ENCODE measurements at regions not wholly inside any gene's neighbourhood (a gene's known extent, or its start where the extent isn't known, plus 50 kb on each side); places are given as distances from the start of the nearest gene placed in this dataset.
A peak's percentile ranks its signal among the peaks of the same experiment; 100 is the strongest.
"Not testable (repeated sequence)": the region's sequence is repeated elsewhere in the genome, so short reads cannot be mapped to it uniquely, and the experiment has no call there.

DNA sequence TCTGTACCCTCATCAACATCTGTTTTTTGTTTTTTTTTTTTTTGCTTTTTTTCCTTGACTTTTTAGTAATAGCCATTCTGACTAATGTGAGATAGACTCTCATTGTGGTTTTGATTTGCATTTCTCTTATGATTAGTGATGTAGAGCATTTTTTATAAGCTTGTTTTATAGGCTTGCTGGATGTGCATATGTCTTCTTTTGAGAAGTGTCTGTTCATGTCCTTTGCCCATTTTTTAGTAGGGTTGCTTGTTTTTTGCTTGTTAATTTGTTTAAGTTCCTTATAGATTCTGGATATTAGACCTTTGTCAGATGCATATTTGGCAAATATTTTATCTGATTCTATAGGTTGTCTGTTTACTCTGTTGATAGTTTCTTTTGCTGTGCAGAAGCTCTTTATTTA lies 53.5 kb upstream of the FAR1 start:
- not testable (repeated sequence) for H3K27me3 ChIP-seq (ENCODE audit: insufficient read depth, low read length, poor library complexity); H2AK5ac ChIP-seq (ENCODE audit: low read length); H3K4me2 ChIP-seq (ENCODE audit: low read length); H3K4me3 ChIP-seq (ENCODE audit: low read length); H3K79me1 ChIP-seq (ENCODE audit: low read length); H3K23ac ChIP-seq (ENCODE audit: low read length); H3K18ac ChIP-seq (ENCODE audit: low read length); H4K8ac ChIP-seq (ENCODE audit: low read depth, low read length); H3K56ac ChIP-seq (ENCODE audit: low read length); H3K9ac ChIP-seq (ENCODE audit: low read length); H2BK120ac ChIP-seq (ENCODE audit: low read depth, low read length); H3K36me3 ChIP-seq (ENCODE audit: control insufficient read depth, insufficient read depth, low read length); H3K27ac ChIP-seq (ENCODE audit: low read depth, low read length); H3K79me2 ChIP-seq (ENCODE audit: control insufficient read depth, insufficient read depth, low read length); H4K5ac ChIP-seq (ENCODE audit: low read length); H2BK15ac ChIP-seq (replicated peaks; ENCODE audit: low read depth); H3K4me1 ChIP-seq (ENCODE audit: control insufficient read depth, low read depth, low read length); DNase-seq; H2BK5ac ChIP-seq (ENCODE audit: low read length); H3K4ac ChIP-seq (ENCODE audit: low read depth, low read length)

DNA sequence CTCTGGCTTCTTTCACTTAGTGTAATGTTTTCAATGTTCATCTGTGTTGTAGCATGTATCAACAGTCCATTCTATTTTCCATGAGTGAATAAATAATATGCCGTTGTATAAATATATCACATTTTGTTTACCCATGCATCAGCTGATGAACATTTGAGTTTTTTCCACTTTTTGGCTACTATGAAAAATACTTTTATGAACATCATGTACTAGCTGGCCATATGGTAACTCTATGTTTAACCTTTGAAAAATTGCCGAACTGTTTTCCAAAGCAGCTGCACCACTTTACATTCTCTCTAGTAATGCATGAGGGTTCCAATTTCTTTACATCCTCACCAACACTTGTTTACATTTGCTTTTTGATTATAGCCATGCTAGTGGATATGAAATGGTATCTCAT lies 59.8 kb upstream of the FAR1 start:
- H3K23ac ChIP-seq (ENCODE audit: low read length): no peak overlapping the region
- no CpG with 5 or more reads among the region's 2 CpGs for WGBS (ENCODE audit: extremely low coverage, insufficient coverage, low lambda C conversion rate)

DNA sequence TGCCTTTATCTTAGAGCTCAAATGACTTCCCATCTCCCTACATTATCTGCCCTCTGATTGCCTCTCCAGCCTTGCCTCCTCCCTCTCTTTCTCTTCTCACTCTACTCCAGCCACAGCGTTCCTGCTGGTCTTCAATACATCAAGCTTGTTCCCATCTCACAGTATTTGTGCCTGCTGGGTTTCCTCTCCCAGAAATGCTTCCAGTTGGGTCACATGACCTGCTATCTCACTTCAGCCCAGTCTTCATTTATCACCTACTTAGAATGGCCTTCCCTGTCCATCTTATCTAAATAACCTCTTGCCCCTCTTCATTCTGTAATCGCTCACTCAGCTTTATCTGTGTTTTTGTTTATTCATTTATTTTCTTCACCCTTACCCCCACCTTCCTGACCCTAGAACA lies 61.8 kb upstream of the FAR1 start:
- Histone ChIP-seq H3K79me2 (ENCODE audit: control insufficient read depth, insufficient read depth, low read length) (no peaks in the 10 kb centered on the region), H3K27ac (ENCODE audit: low read depth, low read length) (no peak overlapping the region), H4K8ac (ENCODE audit: low read depth, low read length) (no peak overlapping the region), H3K36me3 (ENCODE audit: control insufficient read depth, insufficient read depth, low read length) (no peaks in the 10 kb centered on the region), H3K27me3 (ENCODE audit: insufficient read depth, low read length, poor library complexity) (no peaks in the 10 kb centered on the region), H3K79me1 (ENCODE audit: low read length) (no peaks in the 10 kb centered on the region), H2AK5ac (ENCODE audit: low read length) (no peak overlapping the region), H3K4me1 (ENCODE audit: control insufficient read depth, low read depth, low read length) (peaks cover 2% of the 10 kb centered on the region), H2BK120ac (ENCODE audit: low read depth, low read length) (no peak overlapping the region), H3K9ac (ENCODE audit: low read length) (no peak overlapping the region), H3K4ac (ENCODE audit: low read depth, low read length) (no peak overlapping the region), H3K4me2 (ENCODE audit: low read length) (no peak overlapping the region), H2BK15ac (replicated peaks; ENCODE audit: low read depth) (no peak overlapping the region), H3K23ac (ENCODE audit: low read length) (no peak overlapping the region), H3K18ac (ENCODE audit: low read length) (no peak overlapping the region), H2BK5ac (ENCODE audit: low read length) (no peak overlapping the region), H3K4me3 (ENCODE audit: low read length) (no peak overlapping the region), H3K56ac (ENCODE audit: low read length) (no peak overlapping the region), H4K5ac (ENCODE audit: low read length) (no peak overlapping the region)
- no CpG with 5 or more reads among the region's 2 CpGs for WGBS (ENCODE audit: extremely low coverage, insufficient coverage, low lambda C conversion rate)
- peak; percentile 95 for DNase-seq

More for the DNA sequence above, 59.8 kb upstream of the FAR1 start:
- DNase-seq: no peak
- Histone ChIP-seq H3K79me1 (ENCODE audit: low read length) (no peaks in the 10 kb centered on the region), H3K27ac (ENCODE audit: low read depth, low read length) (no peak overlapping the region), H3K4me3 (ENCODE audit: low read length) (no peak overlapping the region), H2BK120ac (ENCODE audit: low read depth, low read length) (no peak overlapping the region), H3K27me3 (ENCODE audit: insufficient read depth, low read length, poor library complexity) (no peaks in the 10 kb centered on the region), H3K36me3 (ENCODE audit: control insufficient read depth, insufficient read depth, low read length) (no peaks in the 10 kb centered on the region), H3K4me2 (ENCODE audit: low read length) (no peak overlapping the region), H3K18ac (ENCODE audit: low read length) (no peak overlapping the region), H3K79me2 (ENCODE audit: control insufficient read depth, insufficient read depth, low read length) (no peaks in the 10 kb centered on the region), H2BK5ac (ENCODE audit: low read length) (no peak overlapping the region), H3K56ac (ENCODE audit: low read length) (no peak overlapping the region), H3K4ac (ENCODE audit: low read depth, low read length) (no peak overlapping the region), H2AK5ac (ENCODE audit: low read length) (no peak overlapping the region), H2BK15ac (replicated peaks; ENCODE audit: low read depth) (no peak overlapping the region), H4K5ac (ENCODE audit: low read length) (no peak overlapping the region), H3K9ac (ENCODE audit: low read length) (no peak overlapping the region), H3K4me1 (ENCODE audit: control insufficient read depth, low read depth, low read length) (peaks cover 2% of the 10 kb centered on the region), H4K8ac (ENCODE audit: low read depth, low read length) (no peak overlapping the region)

DNA sequence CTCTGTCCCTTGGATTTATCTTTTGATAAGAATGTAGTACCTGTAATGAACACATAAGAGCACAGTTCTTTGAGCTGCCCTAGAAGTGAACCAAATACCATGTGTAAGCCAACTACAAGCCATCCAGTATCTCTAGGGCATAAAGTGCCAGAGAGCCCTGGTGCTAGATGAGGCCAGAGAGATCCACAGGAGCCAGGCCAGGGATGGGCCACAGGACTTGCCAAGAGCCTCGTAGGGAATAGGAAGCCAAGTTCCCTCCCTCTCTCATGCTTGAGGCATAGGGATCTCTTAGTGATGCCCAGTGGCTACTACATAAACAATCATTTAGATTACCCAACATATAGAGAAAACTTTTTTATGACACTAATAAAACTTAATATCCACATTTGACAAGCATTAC lies 64.8 kb upstream of the FAR1 start:
- WGBS (ENCODE audit: extremely low coverage, insufficient coverage, low lambda C conversion rate): no CpG with 5 or more reads among the region's 1 CpG
- no peak overlapping the region for H2AK5ac ChIP-seq (ENCODE audit: low read length)
- no peaks in the 10 kb centered on the region for H3K79me1 ChIP-seq (ENCODE audit: low read length)
- no peaks in the 10 kb centered on the region for H3K36me3 ChIP-seq (ENCODE audit: control insufficient read depth, insufficient read depth, low read length)
- H4K8ac ChIP-seq (ENCODE audit: low read depth, low read length): no peak overlapping the region
- H3K18ac ChIP-seq (ENCODE audit: low read length): no peak overlapping the region
- H2BK15ac ChIP-seq (replicated peaks; ENCODE audit: low read depth): no peak overlapping the region
- H3K4me3 ChIP-seq (ENCODE audit: low read length): no peak overlapping the region
- no peaks in the 10 kb centered on the region for H3K79me2 ChIP-seq (ENCODE audit: control insufficient read depth, insufficient read depth, low read length)
- peaks cover 2% of the 10 kb centered on the region for H3K4me1 ChIP-seq (ENCODE audit: control insufficient read depth, low read depth, low read length)
- H3K4ac ChIP-seq (ENCODE audit: low read depth, low read length): no peak overlapping the region
- H3K23ac ChIP-seq (ENCODE audit: low read length): no peak overlapping the region
- H3K27ac ChIP-seq (ENCODE audit: low read depth, low read length): no peak overlapping the region
- H2BK5ac ChIP-seq (ENCODE audit: low read length): no peak overlapping the region
- DNase-seq: no peak
- H2BK120ac ChIP-seq (ENCODE audit: low read depth, low read length): no peak overlapping the region
- no peak overlapping the region for H3K56ac ChIP-seq (ENCODE audit: low read length)
- H3K4me2 ChIP-seq (ENCODE audit: low read length): no peak overlapping the region
- H3K27me3 ChIP-seq (ENCODE audit: insufficient read depth, low read length, poor library complexity): no peaks in the 10 kb centered on the region
- H4K5ac ChIP-seq (ENCODE audit: low read length): no peak overlapping the region
- no peak overlapping the region for H3K9ac ChIP-seq (ENCODE audit: low read length)

DNA sequence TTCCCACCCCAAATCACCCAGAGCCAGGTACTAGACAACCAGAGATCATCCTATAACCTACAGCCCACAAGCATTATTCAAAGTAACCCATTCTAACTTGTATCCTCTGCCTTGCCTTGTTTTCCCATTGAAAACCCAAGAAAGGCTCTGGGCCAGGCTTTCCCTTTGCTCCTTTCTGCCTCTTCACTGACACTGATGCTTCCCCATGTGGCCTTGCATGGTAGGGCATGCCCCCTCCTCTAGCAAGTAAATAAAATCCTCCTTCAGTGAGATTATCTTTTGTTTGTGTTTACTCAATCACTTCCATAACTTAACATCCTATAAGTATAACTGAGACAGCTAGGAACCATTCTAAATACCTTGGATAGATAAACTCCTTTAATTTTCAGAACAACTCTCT lies 65.6 kb upstream of the FAR1 start:
- Histone ChIP-seq H3K18ac (ENCODE audit: low read length) (no peak overlapping the region), H2AK5ac (ENCODE audit: low read length) (no peak overlapping the region), H3K79me2 (ENCODE audit: control insufficient read depth, insufficient read depth, low read length) (no peaks in the 10 kb centered on the region), H3K4me2 (ENCODE audit: low read length) (no peak overlapping the region), H3K36me3 (ENCODE audit: control insufficient read depth, insufficient read depth, low read length) (no peaks in the 10 kb centered on the region), H3K27me3 (ENCODE audit: insufficient read depth, low read length, poor library complexity) (no peaks in the 10 kb centered on the region), H4K5ac (ENCODE audit: low read length) (no peak overlapping the region), H3K56ac (ENCODE audit: low read length) (no peak overlapping the region), H3K79me1 (ENCODE audit: low read length) (no peaks in the 10 kb centered on the region), H3K9ac (ENCODE audit: low read length) (no peak overlapping the region), H3K4me3 (ENCODE audit: low read length) (no peak overlapping the region), H3K4me1 (ENCODE audit: control insufficient read depth, low read depth, low read length) (peaks cover 2% of the 10 kb centered on the region), H2BK15ac (replicated peaks; ENCODE audit: low read depth) (no peak overlapping the region), H2BK5ac (ENCODE audit: low read length) (no peak overlapping the region), H3K27ac (ENCODE audit: low read depth, low read length) (no peak overlapping the region), H3K4ac (ENCODE audit: low read depth, low read length) (no peak overlapping the region), H2BK120ac (ENCODE audit: low read depth, low read length) (no peak overlapping the region), H4K8ac (ENCODE audit: low read depth, low read length) (no peak overlapping the region), H3K23ac (ENCODE audit: low read length) (no peak overlapping the region)
- peak; percentile 45 for DNase-seq

DNA sequence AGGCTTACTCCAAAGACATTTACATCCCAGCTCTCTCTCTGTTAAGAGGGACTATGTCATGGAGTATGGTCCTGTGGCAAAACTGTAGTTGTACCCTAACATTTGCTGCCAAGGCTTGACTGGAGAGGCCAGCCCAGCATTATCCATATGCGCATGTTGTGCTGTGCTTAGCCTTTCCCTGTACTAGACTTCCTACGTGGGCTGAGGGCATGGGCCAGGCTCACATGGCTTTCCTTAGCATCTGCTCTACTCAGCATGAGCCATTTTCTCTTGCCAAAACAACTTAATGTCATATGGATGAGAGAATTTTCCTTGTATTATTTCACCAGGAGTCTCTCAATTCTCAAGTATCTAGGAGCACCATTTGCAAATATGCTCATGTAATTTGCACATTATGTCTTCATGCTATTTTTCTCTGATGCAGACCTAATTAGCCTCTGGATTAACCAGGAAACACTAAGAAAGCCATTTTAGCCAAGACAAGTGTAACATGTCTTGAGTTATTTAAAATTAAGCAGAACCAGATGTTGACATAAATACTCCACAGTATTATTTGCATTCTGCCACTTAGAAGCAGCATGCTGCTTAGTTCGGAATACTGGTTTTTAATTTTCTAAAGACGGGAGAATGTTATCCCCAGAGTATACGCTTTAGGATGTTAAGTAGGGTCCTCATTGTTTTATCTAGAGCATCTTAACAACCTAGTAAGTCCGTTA lies 71.7 kb upstream of the FAR1 start:
- H3K27me3 ChIP-seq (ENCODE audit: insufficient read depth, low read length, poor library complexity): no peaks in the 10 kb centered on the region
- H3K4ac ChIP-seq (ENCODE audit: low read depth, low read length): no peak overlapping the region
- no peak for DNase-seq
- no peaks in the 10 kb centered on the region for H3K36me3 ChIP-seq (ENCODE audit: control insufficient read depth, insufficient read depth, low read length)
- no peak overlapping the region for H3K18ac ChIP-seq (ENCODE audit: low read length)
- H3K23ac ChIP-seq (ENCODE audit: low read length): no peak overlapping the region
- H4K5ac ChIP-seq (ENCODE audit: low read length): no peak overlapping the region
- H2BK5ac ChIP-seq (ENCODE audit: low read length): no peak overlapping the region
- H3K79me1 ChIP-seq (ENCODE audit: low read length): no peaks in the 10 kb centered on the region
- H2BK15ac ChIP-seq (replicated peaks; ENCODE audit: low read depth): no peak overlapping the region
- no peak overlapping the region for H4K8ac ChIP-seq (ENCODE audit: low read depth, low read length)
- no peak overlapping the region for H3K4me2 ChIP-seq (ENCODE audit: low read length)
- H3K9ac ChIP-seq (ENCODE audit: low read length): no peak overlapping the region
- H2BK120ac ChIP-seq (ENCODE audit: low read depth, low read length): no peak overlapping the region
- no peaks in the 10 kb centered on the region for H3K79me2 ChIP-seq (ENCODE audit: control insufficient read depth, insufficient read depth, low read length)
- no peak overlapping the region for H3K27ac ChIP-seq (ENCODE audit: low read depth, low read length)
- no peak overlapping the region for H3K56ac ChIP-seq (ENCODE audit: low read length)
- no peaks in the 10 kb centered on the region for H3K4me1 ChIP-seq (ENCODE audit: control insufficient read depth, low read depth, low read length)
- no CpG with 5 or more reads among the region's 6 CpGs for WGBS (ENCODE audit: extremely low coverage, insufficient coverage, low lambda C conversion rate)
- no peak overlapping the region for H2AK5ac ChIP-seq (ENCODE audit: low read length)
- H3K4me3 ChIP-seq (ENCODE audit: low read length): no peak overlapping the region

All from mesendoderm (in vitro differentiated cells).